GM12878 (cell line): ENCODE measurements at regions not wholly inside any gene's neighbourhood (a gene's known extent, or its start where the extent isn't known, plus 50 kb on each side); places are given as distances from the start of the nearest gene placed in this dataset.

ENCODE experiments used
- ATAC-seq: fragments of 200-7000 bp; cut with Tn5 transposase; 3 replicates; pipeline ENCODE4 v1.9.1; 2020; ENCODE audit warnings: mild to moderate bottlenecking, moderate library complexity
- BruUV-seq: library from RNA; stranded (reverse); fragments of 400-500 nt; replicated peaks from 2 replicates; lab custom pipeline; 2021; lab: Mats Ljungman, UMichigan
- CTCF ChIA-PET: fragments of 300-600 bp; sonication (Branson Sonifier 250); formaldehyde crosslinking; extraction: SDS; loops from one replicate; lab custom pipeline; 2021; ENCODE audit warnings: inconsistent platforms; lab: Yijun Ruan, JAX
- POLR2A ChIA-PET: fragments of 350-600 bp; formaldehyde crosslinking; extraction: SDS; loops from one replicate; lab custom pipeline; 2021; ENCODE audit warnings: inconsistent platforms; lab: Charles Lee
- RAD21 ChIA-PET: fragments of 300-600 bp; sonication (Branson Sonifier 250); formaldehyde crosslinking; loops from one replicate; lab custom pipeline; 2023; ENCODE audit warnings: antibody characterized with exemption; ENCODE audit not compliant: unreplicated experiment; lab: Charles Lee
- SMC1A ChIA-PET: fragments of 300-600 bp; sonication (Branson Sonifier 250); formaldehyde crosslinking; loops from one replicate; lab custom pipeline; 2023; ENCODE audit not compliant: unreplicated experiment, uncharacterized antibody; lab: Charles Lee
- DNase-seq: peaks from one replicate; pipeline ENCODE4 v3.0.0-alpha.2; 2011; ENCODE audit warnings: low read depth, low spot score
- FAIRE-seq: peaks from 3 replicates; lab custom pipeline; 2011; peaks lifted over from hg19 to GRCh38; lab: Jason Lieb, UNC
- H2AFZ ChIP-seq: 2 replicates; pipeline ENCODE4 v1.6.0; 2011; ENCODE audit warnings: low read depth, low read length, control low read depth; ENCODE audit not compliant: control insufficient read depth
- H3K27ac ChIP-seq: 2 replicates; pipeline ENCODE4 v1.5.1; 2011; ENCODE audit warnings: control low read depth; ENCODE audit not compliant: control insufficient read depth, insufficient read depth
- H3K27me3 ChIP-seq, 2 experiments: replicated peaks in 1 of 2; 2 replicates each; pipeline versions ENCODE4 v1.6.0 to v1.6.1; 2011; ENCODE audit warnings: low read length in 1 of 2; ENCODE audit not compliant: control insufficient read depth in 2 of 2, insufficient read depth in 2 of 2
- H3K36me3 ChIP-seq, 2 experiments: 2 replicates each; pipeline ENCODE4 v1.5.1; 2011; ENCODE audit warnings: low read length in 1 of 2; ENCODE audit not compliant: control insufficient read depth in 2 of 2, insufficient read depth in 2 of 2
- H3K4me1 ChIP-seq: 2 replicates; pipeline ENCODE4 v1.6.1; 2011; ENCODE audit warnings: mild to moderate bottlenecking, low read length, moderate library complexity, mixed read lengths; ENCODE audit not compliant: control insufficient read depth, insufficient read depth
- H3K4me2 ChIP-seq: 2 replicates; pipeline ENCODE4 v1.6.0; 2011; ENCODE audit warnings: control low read depth; ENCODE audit not compliant: control insufficient read depth, insufficient read depth
- H3K4me3 ChIP-seq: fragments of 200-600 bp; sonication (generic); 2 replicates; pipeline ENCODE4 v1.5.1; 2016
- H3K79me2 ChIP-seq: 2 replicates; pipeline ENCODE4 v1.6.0; 2011; ENCODE audit warnings: low read length; ENCODE audit not compliant: control insufficient read depth, insufficient read depth
- H3K9ac ChIP-seq: 2 replicates; pipeline ENCODE4 v1.8.0; 2011; ENCODE audit warnings: low read length, control low read depth, mixed read lengths; ENCODE audit not compliant: control insufficient read depth, insufficient read depth
- H3K9me3 ChIP-seq: replicated peaks from 3 replicates; pipeline ENCODE4 v1.5.1; 2011; ENCODE audit warnings: mild to moderate bottlenecking, low read length; ENCODE audit not compliant: control insufficient read depth, insufficient read depth
- H4K20me1 ChIP-seq: 2 replicates; pipeline ENCODE4 v1.6.0; 2011; ENCODE audit not compliant: control insufficient read depth, insufficient read depth
- CHD1 ChIP-seq: IDR thresholded peaks from 2 replicates; pipeline ENCODE4 v1.6.1; 2012; ENCODE audit warnings: low read depth, low read length, improper control_type of control experiment
- CHD2 ChIP-seq: IDR thresholded peaks from 2 replicates; pipeline ENCODE4 v1.6.1; 2011; ENCODE audit warnings: low read depth, low read length, improper control_type of control experiment, borderline replicate concordance
- EP300 ChIP-seq, 2 experiments: fragments of 150-350 bp in 1 of 2; IDR thresholded peaks; 2 replicates each; pipeline ENCODE4 v1.6.1; 2011 to 2012; ENCODE audit warnings: low read depth in 2 of 2, low read length in 2 of 2, borderline replicate concordance in 1 of 2, improper control_type of control experiment in 1 of 2, inconsistent platforms in 1 of 2; ENCODE audit not compliant: control insufficient read depth in 1 of 2
- FOS ChIP-seq: IDR thresholded peaks from 3 replicates; pipeline ENCODE4 v1.6.1; 2011; ENCODE audit warnings: borderline replicate concordance; ENCODE audit not compliant: insufficient read length; ENCODE audit errors: extremely low read depth
- LARP7 ChIP-seq: fragments of 450-650 bp; IDR thresholded peaks from 2 replicates; pipeline ENCODE4 v1.6.1; 2017; ENCODE audit warnings: mild to moderate bottlenecking
- MTA2 ChIP-seq: fragments of 450-650 bp; IDR thresholded peaks from 2 replicates; pipeline ENCODE4 v1.6.1; 2016; ENCODE audit warnings: low read depth, mild to moderate bottlenecking, moderate library complexity
- MYB ChIP-seq: fragments of 150-350 bp; IDR thresholded peaks from 2 replicates; pipeline ENCODE4 v1.6.1; 2014; ENCODE audit warnings: mild to moderate bottlenecking, low read depth, low read length, borderline replicate concordance
- MYC ChIP-seq: IDR thresholded peaks from 2 replicates; pipeline ENCODE4 v1.6.1; 2011; ENCODE audit warnings: mild to moderate bottlenecking, low read length, moderate library complexity, inconsistent platforms; ENCODE audit not compliant: insufficient read depth, insufficient replicate concordance, insufficient read length, severe bottlenecking
- NFIC ChIP-seq: IDR thresholded peaks from 2 replicates; pipeline ENCODE4 v1.6.1; 2012; ENCODE audit warnings: low read depth, mild to moderate bottlenecking, inconsistent platforms, low read length, moderate library complexity
- POU2F2 ChIP-seq: IDR thresholded peaks from 3 replicates; pipeline ENCODE4 v1.6.1; 2011; ENCODE audit warnings: low read depth, mild to moderate bottlenecking, low read length, borderline replicate concordance
- RAD51 ChIP-seq: fragments of 450-650 bp; IDR thresholded peaks from 2 replicates; pipeline ENCODE4 v1.6.1; 2016; ENCODE audit warnings: moderate library complexity, mild to moderate bottlenecking, inconsistent platforms
- RCOR1 ChIP-seq: conservative IDR thresholded peaks from 2 replicates; pipeline ENCODE4 v1.6.1; 2012; ENCODE audit warnings: low read depth, low read length, improper control_type of control experiment
- SMARCA5 ChIP-seq: fragments of 450-650 bp; IDR thresholded peaks from 2 replicates; pipeline ENCODE4 v1.6.1; 2017; ENCODE audit warnings: mild to moderate bottlenecking
- WGBS: methylation state at CpG from one replicate; pipeline ENCODE4 v1.1.6; 2016; ENCODE audit warnings: low lambda C conversion rate; ENCODE audit not compliant: insufficient replicate concordance, insufficient coverage; ENCODE audit errors: missing lambda C conversion rate; 5-methylcytosine and 5-hydroxymethylcytosine counted together
- in situ Hi-C: fragments of 300-500 bp; cut with MboI; formaldehyde crosslinking; loops from 9 replicates; pipeline ENCODE4 v1.14.3; 2018; ENCODE audit warnings: mixed read lengths
- intact Hi-C: fragments of 100-400 bp; cut with micrococcal nuclease; formaldehyde crosslinking; loops from one replicate; pipeline ENCODE4 v1.14.2; 2022; ENCODE audit not compliant: unreplicated experiment

DNA sequence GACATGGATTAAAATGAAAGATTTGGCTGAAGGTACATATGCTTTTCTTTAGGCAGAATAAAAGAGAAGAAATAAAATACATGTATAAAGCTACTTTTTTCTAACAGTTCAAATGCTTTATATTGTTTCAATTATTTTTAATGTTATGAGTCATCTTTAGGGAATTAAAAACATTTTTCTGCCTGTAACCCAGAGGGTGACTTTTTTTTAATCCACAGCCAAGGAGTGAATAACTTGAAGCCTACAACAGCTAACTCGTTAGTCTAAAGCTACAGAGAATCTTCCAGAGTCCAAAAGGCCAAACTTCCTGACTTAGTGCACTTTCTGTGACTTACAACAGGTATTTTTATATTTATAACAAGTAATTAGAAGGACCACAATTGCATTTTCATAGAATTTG is 151.6 kb downstream of the SEC23A start:
- Histone ChIP-seq H3K9me3 (no peaks in the 10 kb centered on the region), H3K27me3 (no peaks in the 10 kb centered on the region), H4K20me1 (no peaks in the 10 kb centered on the region), H2AFZ (no peak overlapping the region), H3K4me3 (no peak overlapping the region), H3K79me2 (no peaks in the 10 kb centered on the region), H3K9ac (no peak overlapping the region), H3K27ac (no peak overlapping the region), H3K4me2 (no peak overlapping the region), H3K4me1 (no peaks in the 10 kb centered on the region)
- no peak for FAIRE-seq
- in situ Hi-C loops (no loop called here), intact Hi-C loops (no loop called here)
- DNase-seq = no peak
- ATAC-seq = no peak
- WGBS = 0% methylated on average over 1 of the region's 1 CpG
- BruUV-seq = no TSS peak
- CTCF ChIA-PET = no interaction called here
- POLR2A ChIA-PET = no interaction called here
- SMC1A ChIA-PET = no interaction called here
- TF ChIP-seq MTA2 = no peak
- TF ChIP-seq SMARCA5 = no peak
- no peak for TF ChIP-seq CHD2
- no peak for TF ChIP-seq CHD1
- no peak for TF ChIP-seq RAD51
- no peak for TF ChIP-seq MYB
- TF ChIP-seq FOS = no peak
- no peak for TF ChIP-seq LARP7
- no peak for TF ChIP-seq NFIC
- no peak for TF ChIP-seq RCOR1
- TF ChIP-seq EP300 (IDR thresholded peaks at IDR 0.05; ENCODE audit: borderline replicate concordance in 1 of 2, control insufficient read depth in 1 of 2, low read depth in 2 of 2, low read length in 2 of 2) = no peak
- TF ChIP-seq MYC = no peak
- no peak for TF ChIP-seq POU2F2
- TF ChIP-seq, all 136 proteins: peak for 0
- RAD21 ChIA-PET = no interaction called here
- H3K36me3 ChIP-seq = no peaks in the 10 kb centered on the region
